Hepatocyte (in vitro differentiated cells): ENCODE measurements at regions not wholly inside any gene's neighbourhood (a gene's known extent, or its start where the extent isn't known, plus 50 kb on each side); places are given as distances from the start of the nearest gene placed in this dataset.

Experiments
- DNase-seq: peaks from one replicate; pipeline ENCODE4 v3.0.0-alpha.2; 2016; ENCODE audit warnings: low spot score
- H2AFZ ChIP-seq: fragments of 200-600 bp; sonication (generic); 2 replicates; pipeline ENCODE4 v1.6.0; 2016; ENCODE audit warnings: antibody characterized with exemption, mild to moderate bottlenecking
- H3K27ac ChIP-seq: fragments of 200-600 bp; sonication (generic); 2 replicates; pipeline ENCODE4 v1.5.1; 2016; ENCODE audit warnings: mild to moderate bottlenecking
- H3K27me3 ChIP-seq: fragments of 200-600 bp; sonication (generic); 2 replicates; pipeline ENCODE4 v1.6.1; 2016
- H3K36me3 ChIP-seq: fragments of 200-600 bp; sonication (generic); replicated peaks from 2 replicates; pipeline ENCODE4 v1.5.1; 2016; ENCODE audit warnings: low read depth; ENCODE audit not compliant: insufficient read depth
- H3K4me1 ChIP-seq: fragments of 200-600 bp; sonication (generic); 2 replicates; pipeline ENCODE4 v1.5.1; 2016; ENCODE audit warnings: mild to moderate bottlenecking, moderate library complexity; ENCODE audit not compliant: insufficient read depth
- H3K4me2 ChIP-seq: fragments of 200-600 bp; sonication (generic); 2 replicates; pipeline ENCODE4 v1.6.0; 2016
- H3K4me3 ChIP-seq: fragments of 200-600 bp; sonication (generic); 2 replicates; pipeline ENCODE4 v1.5.1; 2016; ENCODE audit warnings: mild to moderate bottlenecking
- H3K79me2 ChIP-seq: fragments of 200-600 bp; sonication (generic); 2 replicates; pipeline ENCODE4 v1.6.0; 2017; ENCODE audit warnings: mild to moderate bottlenecking
- H3K9me2 ChIP-seq: fragments of 200-600 bp; sonication (generic); replicated peaks from 2 replicates; pipeline ENCODE4 v1.6.0; 2017; ENCODE audit warnings: mild to moderate bottlenecking; ENCODE audit not compliant: insufficient read depth
- H3K9me3 ChIP-seq: fragments of 200-600 bp; sonication (generic); 2 replicates; pipeline ENCODE4 v1.5.1; 2016; ENCODE audit warnings: low read depth, mild to moderate bottlenecking
- H4K20me1 ChIP-seq: fragments of 200-600 bp; sonication (generic); 2 replicates; pipeline ENCODE4 v1.6.0; 2016; ENCODE audit warnings: mild to moderate bottlenecking; ENCODE audit not compliant: insufficient read depth, poor library complexity, severe bottlenecking
- EZH2 ChIP-seq: fragments of 200-600 bp; sonication (generic); IDR thresholded peaks from 2 replicates; pipeline ENCODE4 v1.6.1; 2016; ENCODE audit warnings: antibody characterized with exemption, mild to moderate bottlenecking, borderline replicate concordance
- EZH2phosphoT487 ChIP-seq: fragments of 200-600 bp; sonication (generic); IDR thresholded peaks from one replicate; pipeline ENCODE4 v1.6.1; 2018; ENCODE audit warnings: antibody characterized with exemption, mild to moderate bottlenecking, low read depth, moderate library complexity; ENCODE audit not compliant: unreplicated experiment, severe bottlenecking
- WGBS: methylation state at CpG from one replicate; pipeline ENCODE4 v1.1.6; 2016; ENCODE audit warnings: low lambda C conversion rate; ENCODE audit errors: missing lambda C conversion rate; 5-methylcytosine and 5-hydroxymethylcytosine counted together
- TF ChIP-seq, protein P1 (sequence below): fragments of 200-600 bp; sonication (generic); IDR thresholded peaks from 2 replicates; pipeline ENCODE4 v1.5.1; 2016; ENCODE audit warnings: antibody characterized with exemption, mild to moderate bottlenecking; ENCODE audit not compliant: poor library complexity

DNA sequence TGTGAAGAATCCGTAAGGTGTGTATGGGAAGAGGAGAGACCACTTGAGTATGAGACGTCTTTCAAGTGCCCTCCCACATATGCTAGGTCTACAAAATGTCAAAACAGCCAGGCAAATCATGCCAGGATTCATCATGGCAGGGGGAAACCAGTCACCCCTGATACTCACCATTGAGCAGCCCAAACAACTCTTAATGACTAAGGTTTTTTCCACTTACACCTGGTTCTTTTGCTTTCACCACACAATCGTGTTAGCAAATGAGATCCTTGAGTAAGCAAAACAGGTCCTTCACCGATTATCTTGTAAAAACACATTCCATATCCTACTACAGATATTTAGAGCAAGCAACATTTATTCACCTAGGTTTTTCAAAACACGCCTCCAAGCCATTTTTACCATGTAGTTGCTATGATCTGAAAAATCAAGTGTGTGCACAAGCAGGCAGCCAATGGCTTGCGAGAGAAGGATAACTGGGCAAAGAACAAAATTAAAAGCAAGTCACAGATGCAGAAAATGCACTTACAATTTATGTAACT is 177.5 kb upstream of the LPP start:
- no peak overlapping the region for H3K4me2 ChIP-seq
- WGBS: 92% methylated on average over 6 of the region's 6 CpGs
- no peaks in the 10 kb centered on the region for H3K9me3 ChIP-seq
- no peak overlapping the region for H2AFZ ChIP-seq
- TF ChIP-seq EZH2phosphoT487 (no peak), EZH2 (no peak)
- TF ChIP-seq, protein P1, sequence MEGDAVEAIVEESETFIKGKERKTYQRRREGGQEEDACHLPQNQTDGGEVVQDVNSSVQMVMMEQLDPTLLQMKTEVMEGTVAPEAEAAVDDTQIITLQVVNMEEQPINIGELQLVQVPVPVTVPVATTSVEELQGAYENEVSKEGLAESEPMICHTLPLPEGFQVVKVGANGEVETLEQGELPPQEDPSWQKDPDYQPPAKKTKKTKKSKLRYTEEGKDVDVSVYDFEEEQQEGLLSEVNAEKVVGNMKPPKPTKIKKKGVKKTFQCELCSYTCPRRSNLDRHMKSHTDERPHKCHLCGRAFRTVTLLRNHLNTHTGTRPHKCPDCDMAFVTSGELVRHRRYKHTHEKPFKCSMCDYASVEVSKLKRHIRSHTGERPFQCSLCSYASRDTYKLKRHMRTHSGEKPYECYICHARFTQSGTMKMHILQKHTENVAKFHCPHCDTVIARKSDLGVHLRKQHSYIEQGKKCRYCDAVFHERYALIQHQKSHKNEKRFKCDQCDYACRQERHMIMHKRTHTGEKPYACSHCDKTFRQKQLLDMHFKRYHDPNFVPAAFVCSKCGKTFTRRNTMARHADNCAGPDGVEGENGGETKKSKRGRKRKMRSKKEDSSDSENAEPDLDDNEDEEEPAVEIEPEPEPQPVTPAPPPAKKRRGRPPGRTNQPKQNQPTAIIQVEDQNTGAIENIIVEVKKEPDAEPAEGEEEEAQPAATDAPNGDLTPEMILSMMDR: no peak
- no peaks in the 10 kb centered on the region for H3K27me3 ChIP-seq
- H4K20me1 ChIP-seq: no peaks in the 10 kb centered on the region
- H3K9me2 ChIP-seq: no peaks in the 10 kb centered on the region
- no peak overlapping the region for H3K27ac ChIP-seq
- H3K4me1 ChIP-seq: no peaks in the 10 kb centered on the region
- no peaks in the 10 kb centered on the region for H3K36me3 ChIP-seq
- DNase-seq: no peak
- no peaks in the 10 kb centered on the region for H3K79me2 ChIP-seq
- H3K4me3 ChIP-seq: no peak overlapping the region

DNA sequence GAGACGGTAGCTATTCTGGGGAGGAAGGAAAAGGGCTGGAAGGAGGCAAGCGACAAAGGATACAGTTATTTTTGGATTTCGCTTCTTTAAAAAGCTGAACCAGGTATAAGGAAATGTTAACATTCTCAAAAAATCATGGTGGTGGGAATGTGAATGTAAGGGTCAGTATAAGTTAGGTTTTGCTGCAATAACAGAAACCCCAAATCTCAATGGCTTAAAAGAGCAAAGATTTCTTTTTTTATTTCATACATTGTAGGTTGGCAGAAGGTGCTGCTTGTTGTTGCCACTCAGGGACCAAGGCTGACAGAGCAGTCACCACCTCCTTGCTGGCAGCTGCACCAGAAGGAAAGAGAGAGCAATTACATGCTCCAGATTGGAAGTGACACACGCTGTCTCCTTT is 176.3 kb upstream of the LPP start:
- no peak overlapping the region for H3K4me3 ChIP-seq
- no peaks in the 10 kb centered on the region for H3K4me1 ChIP-seq
- 93% methylated on average over 4 of the region's 4 CpGs for WGBS
- H3K27ac ChIP-seq: no peak overlapping the region
- no peak overlapping the region for H2AFZ ChIP-seq
- H4K20me1 ChIP-seq: no peaks in the 10 kb centered on the region
- H3K9me2 ChIP-seq: no peaks in the 10 kb centered on the region
- no peaks in the 10 kb centered on the region for H3K9me3 ChIP-seq
- no peaks in the 10 kb centered on the region for H3K27me3 ChIP-seq
- TF ChIP-seq, protein P1: no peak
- TF ChIP-seq EZH2 (no peak), EZH2phosphoT487 (no peak)
- H3K36me3 ChIP-seq: no peaks in the 10 kb centered on the region
- no peak for DNase-seq
- no peaks in the 10 kb centered on the region for H3K79me2 ChIP-seq
- H3K4me2 ChIP-seq: no peak overlapping the region

DNA sequence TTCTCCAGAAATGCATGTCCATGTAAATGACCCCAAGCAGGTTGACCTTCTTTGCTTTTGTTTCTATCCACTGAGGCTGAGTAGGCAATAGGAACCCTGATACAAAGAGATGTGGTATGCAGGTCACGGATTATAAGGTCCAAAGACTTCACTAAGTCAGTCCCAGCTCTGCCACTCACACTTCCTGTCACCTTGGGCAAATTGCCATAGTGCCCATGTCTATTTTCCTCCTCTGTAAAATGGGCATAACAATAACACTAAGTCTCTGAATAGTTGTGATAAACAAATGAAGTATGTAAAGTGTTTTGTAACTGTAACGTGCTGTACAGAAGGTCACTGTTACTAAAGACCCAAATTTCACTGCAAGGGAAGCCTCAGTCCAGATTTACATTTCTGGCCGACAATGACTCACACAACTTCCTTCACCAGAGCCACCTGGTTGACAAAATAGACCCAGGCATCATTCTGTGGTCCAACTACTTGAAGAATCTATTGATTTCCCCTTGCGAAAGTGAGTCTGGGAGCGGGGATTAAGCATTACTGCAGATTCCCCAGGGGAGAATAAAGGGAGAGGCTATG is 175.4 kb upstream of the LPP start:
- WGBS: 93% methylated on average over 5 of the region's 5 CpGs
- Histone ChIP-seq H3K4me3 (no peak overlapping the region), H3K9me3 (no peaks in the 10 kb centered on the region), H3K36me3 (no peaks in the 10 kb centered on the region), H3K4me1 (no peaks in the 10 kb centered on the region), H4K20me1 (no peaks in the 10 kb centered on the region), H3K79me2 (no peaks in the 10 kb centered on the region), H3K27ac (no peak overlapping the region), H2AFZ (no peak overlapping the region), H3K9me2 (no peaks in the 10 kb centered on the region), H3K4me2 (no peak overlapping the region), H3K27me3 (no peaks in the 10 kb centered on the region)
- DNase-seq: no peak
- TF ChIP-seq, protein P1: no peak
- TF ChIP-seq EZH2 (no peak), EZH2phosphoT487 (no peak)
